NT2/D1 (cell line): ENCODE measurements at regions not wholly inside any gene's neighbourhood (a gene's known extent, or its start where the extent isn't known, plus 50 kb on each side); places are given as distances from the start of the nearest gene placed in this dataset.
"Not testable (repeated sequence)": the region's sequence is repeated elsewhere in the genome, so short reads cannot be mapped to it uniquely, and the experiment has no call there.

ENCODE experiments used
- SUZ12 ChIP-seq: IDR thresholded peaks from 2 replicates; pipeline ENCODE4 v1.6.1; 2011; ENCODE audit not compliant: insufficient read length, insufficient read depth; ENCODE audit errors: extremely low read depth
- YY1 ChIP-seq: IDR thresholded peaks from 2 replicates; pipeline ENCODE4 v1.6.1; 2011; ENCODE audit not compliant: insufficient read length, insufficient read depth

- not testable (repeated sequence) for TF ChIP-seq YY1, SUZ12
Observed at GRCh38 chr1:83398125-83398524, 600.8 kb downstream of the TTLL7 start.
